ENCODE measurements at regions not wholly inside any gene's neighbourhood (a gene's known extent, or its start where the extent isn't known, plus 50 kb on each side); places are given as distances from the start of the nearest gene placed in this dataset.
"Not testable (repeated sequence)": the region's sequence is repeated elsewhere in the genome, so short reads cannot be mapped to it uniquely, and the experiment has no call there.

DNA sequence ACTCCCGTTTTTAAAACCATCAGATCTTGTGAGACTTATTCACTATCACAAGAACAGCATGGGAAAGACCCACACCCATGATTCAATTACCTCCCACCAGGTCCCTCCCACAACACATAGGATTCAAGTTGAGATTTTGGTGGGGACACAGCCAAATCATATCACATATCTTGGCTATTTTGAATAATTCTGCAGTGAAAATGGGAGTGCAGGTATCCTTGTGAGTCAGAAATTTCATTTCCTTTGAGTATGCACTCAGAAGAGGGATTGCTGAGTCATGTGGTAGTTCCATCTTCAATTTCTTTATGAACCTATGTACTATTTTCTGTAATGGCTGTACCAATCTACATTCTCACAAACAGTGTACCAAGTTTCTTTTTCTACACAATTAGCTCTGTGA, 125.8 kb downstream of the ANKRD7 start:
- Mint-ChIP-seq H3K36me3 (ENCODE audit: insufficient read depth) (no peaks in the 10 kb centered on the region), H3K4me1 (ENCODE audit: low read depth) (no peaks in the 10 kb centered on the region), H3K9me3 (peaks cover 3% of the 10 kb centered on the region), H3K27me3 (ENCODE audit: low read depth) (peaks cover 3% of the 10 kb centered on the region), H3K4me3 (no peak overlapping the region)
- no peak for DNase-seq
- ATAC-seq = peak; percentile 58 to 60

DNA sequence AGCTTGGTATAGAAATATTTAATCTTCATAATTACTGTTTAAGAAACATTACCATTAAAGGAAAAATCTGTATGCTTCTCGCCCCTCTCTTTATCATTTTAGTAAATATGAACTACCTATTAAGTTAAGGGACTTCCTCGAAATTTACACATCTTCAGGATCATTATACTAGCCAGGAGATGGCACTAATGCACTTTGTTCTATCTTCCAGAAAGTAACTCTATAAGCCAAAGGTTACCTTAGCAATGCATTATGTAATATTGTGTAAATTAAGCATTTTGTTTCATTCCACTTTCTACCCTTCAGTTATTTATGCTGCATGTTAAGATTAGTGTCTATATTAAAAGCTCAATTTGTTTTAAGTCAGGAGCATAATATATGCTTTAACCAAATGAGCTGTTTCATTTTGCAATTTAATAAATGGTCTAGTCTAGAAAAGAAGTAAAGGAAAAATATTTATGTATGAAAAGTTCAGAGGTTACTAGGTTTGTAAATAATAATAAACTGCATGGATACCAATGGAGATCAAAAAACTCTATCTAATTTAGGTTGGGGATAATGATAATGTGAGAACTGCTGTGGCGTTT, 128.5 kb downstream of the ANKRD7 start:
- ATAC-seq (no peak), DNase-seq (no peak)
- Mint-ChIP-seq H3K4me1 (ENCODE audit: low read depth) (no peaks in the 10 kb centered on the region), H3K4me3 (no peak overlapping the region), H3K36me3 (ENCODE audit: insufficient read depth) (no peaks in the 10 kb centered on the region), H3K27me3 (ENCODE audit: low read depth) (no peaks in the 10 kb centered on the region), H3K9me3 (peaks cover 3% of the 10 kb centered on the region)

DNA sequence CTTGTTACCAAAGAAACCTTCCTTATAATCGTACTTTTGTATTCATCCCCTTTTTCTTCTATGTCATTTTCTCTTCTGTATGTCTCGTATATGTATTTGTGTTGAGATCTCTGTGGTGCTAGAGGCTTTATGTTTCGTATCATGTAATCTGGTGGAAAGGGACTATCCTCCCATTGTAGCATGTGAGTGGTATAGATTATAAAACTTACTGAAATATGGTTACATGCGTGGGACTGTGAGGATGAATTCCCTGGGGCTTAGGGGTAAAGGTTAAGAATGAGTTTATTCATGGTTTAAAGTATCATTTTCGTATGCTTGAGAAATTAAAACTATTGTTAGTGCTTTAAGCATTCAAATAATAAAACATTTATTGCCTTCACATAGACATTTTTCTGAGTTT, 141.9 kb downstream of the ANKRD7 start:
- H3K9me3 Mint-ChIP-seq = no peaks in the 10 kb centered on the region
- no peaks in the 10 kb centered on the region for H3K36me3 Mint-ChIP-seq (ENCODE audit: insufficient read depth)
- no peaks in the 10 kb centered on the region for H3K4me1 Mint-ChIP-seq (ENCODE audit: low read depth)
- H3K4me3 Mint-ChIP-seq = no peak overlapping the region
- DNase-seq = no peak
- H3K27me3 Mint-ChIP-seq (ENCODE audit: low read depth) = no peaks in the 10 kb centered on the region
- no peak for ATAC-seq

DNA sequence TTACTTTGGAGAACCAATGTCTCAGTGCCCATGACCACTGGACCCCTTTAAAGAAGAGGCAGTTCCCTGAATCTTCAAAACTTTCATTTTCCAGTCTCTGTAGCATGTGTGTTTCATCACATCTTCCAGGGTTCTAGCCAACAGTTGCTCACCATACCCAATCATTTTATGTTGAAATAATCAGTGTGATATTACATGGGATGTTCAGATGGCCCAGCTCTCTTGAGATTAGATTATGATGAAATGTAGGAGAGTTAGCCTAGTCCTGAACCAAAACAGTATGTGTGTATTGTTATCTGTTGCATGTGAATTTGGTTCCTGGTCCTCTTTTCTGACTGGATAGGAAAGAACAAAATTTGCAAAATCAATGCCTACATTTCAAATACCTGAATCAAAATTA, 144.5 kb downstream of the ANKRD7 start:
- no peaks in the 10 kb centered on the region for H3K36me3 Mint-ChIP-seq (ENCODE audit: insufficient read depth)

DNA sequence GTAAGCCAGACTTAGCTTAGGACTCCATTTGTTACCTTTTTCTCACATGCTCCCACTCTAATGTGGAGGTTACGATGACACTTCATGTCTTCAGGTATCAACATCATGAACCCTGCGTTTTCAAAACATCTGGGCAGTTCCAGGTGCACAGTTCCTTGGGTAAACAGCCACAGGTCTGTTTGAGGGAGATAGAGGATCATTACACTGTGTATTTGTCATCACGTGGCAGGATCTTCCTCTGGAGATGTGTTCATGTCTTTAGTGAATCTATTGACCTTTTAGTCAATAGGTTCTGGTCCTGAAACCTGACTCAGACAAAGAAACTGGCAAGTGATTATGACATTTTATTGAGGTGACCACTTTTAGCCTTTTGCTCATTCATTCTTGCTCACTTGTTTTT, 145.5 kb downstream of the ANKRD7 start:
- Mint-ChIP-seq H3K4me3 (no peak overlapping the region), H3K4me1 (ENCODE audit: low read depth) (no peaks in the 10 kb centered on the region), H3K27me3 (ENCODE audit: low read depth) (no peaks in the 10 kb centered on the region), H3K9me3 (no peaks in the 10 kb centered on the region), H3K36me3 (ENCODE audit: insufficient read depth) (no peaks in the 10 kb centered on the region)
- ATAC-seq (no peak), DNase-seq (no peak)

More for the DNA sequence above, 144.5 kb downstream of the ANKRD7 start:
- Mint-ChIP-seq H3K9me3 (no peaks in the 10 kb centered on the region), H3K4me1 (ENCODE audit: low read depth) (no peaks in the 10 kb centered on the region), H3K27me3 (ENCODE audit: low read depth) (no peaks in the 10 kb centered on the region), H3K4me3 (no peak overlapping the region)
- DNase-seq = no peak
- no peak for ATAC-seq

DNA sequence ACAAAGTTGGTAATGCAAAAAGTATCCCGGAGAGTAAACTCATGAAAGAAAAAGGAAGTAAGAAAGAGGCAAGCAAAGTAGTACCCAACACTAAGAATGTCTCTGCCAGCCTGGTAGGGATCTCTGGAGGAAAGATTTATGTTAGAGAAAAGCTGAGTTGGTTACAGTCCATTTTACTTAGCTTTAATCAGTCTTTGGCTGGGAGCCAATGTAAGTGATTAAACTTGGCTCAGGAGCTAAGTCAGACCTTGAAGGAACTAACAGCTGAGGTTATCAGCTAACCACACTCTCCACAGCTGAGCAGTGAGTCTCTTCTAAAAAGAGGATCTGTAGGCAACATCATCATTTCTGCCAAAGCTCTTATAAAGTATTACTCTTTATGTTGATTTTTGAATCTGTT, 148.0 kb downstream of the ANKRD7 start:
- no peaks in the 10 kb centered on the region for H3K9me3 Mint-ChIP-seq
- no peaks in the 10 kb centered on the region for H3K4me1 Mint-ChIP-seq (ENCODE audit: low read depth)
- DNase-seq = no peak
- no peak overlapping the region for H3K4me3 Mint-ChIP-seq
- H3K36me3 Mint-ChIP-seq (ENCODE audit: insufficient read depth) = no peaks in the 10 kb centered on the region
- no peak for ATAC-seq
- no peaks in the 10 kb centered on the region for H3K27me3 Mint-ChIP-seq (ENCODE audit: low read depth)

DNA sequence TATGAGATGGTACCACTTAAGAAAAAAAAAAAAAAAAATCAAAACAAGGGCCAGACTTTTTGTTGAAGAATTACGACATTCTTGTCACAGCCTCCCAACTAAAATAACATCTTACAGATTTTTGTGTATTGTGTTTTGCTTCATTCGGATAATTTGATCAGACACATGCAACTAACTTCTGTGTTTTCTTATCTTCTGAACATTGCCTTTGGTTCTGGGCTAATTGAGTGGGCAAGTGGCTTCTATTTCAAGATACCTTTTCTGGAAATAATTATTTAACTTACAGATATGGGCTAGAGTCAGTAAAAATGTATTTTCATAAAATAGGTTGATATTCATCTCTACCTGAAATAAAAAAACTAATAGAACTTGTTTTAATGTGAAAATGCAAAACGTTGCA, 165.1 kb downstream of the ANKRD7 start:
- Mint-ChIP-seq H3K36me3 (ENCODE audit: insufficient read depth) (no peaks in the 10 kb centered on the region), H3K9me3 (no peaks in the 10 kb centered on the region)
- no peak for ATAC-seq

DNA sequence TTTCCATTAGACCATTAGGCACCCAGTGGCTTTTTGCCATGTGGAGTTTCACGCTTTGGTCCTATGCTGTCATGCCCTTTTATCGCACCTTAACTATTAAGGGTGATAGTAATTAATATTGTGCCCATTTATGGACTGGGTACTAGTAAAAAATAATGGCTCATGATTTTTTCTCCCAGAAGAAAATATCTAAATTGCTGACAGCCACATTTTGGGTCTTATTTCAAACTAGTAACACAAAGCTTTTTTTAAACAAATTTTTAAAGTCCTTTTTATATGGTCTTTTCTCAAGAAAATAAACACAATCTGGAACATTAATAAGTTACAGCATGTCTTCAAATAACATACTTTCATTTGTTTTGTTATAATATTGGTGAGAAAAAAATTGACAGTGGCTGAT, 179.7 kb downstream of the ANKRD7 start:
- Mint-ChIP-seq H3K9me3 (peaks cover 8% of the 10 kb centered on the region), H3K36me3 (ENCODE audit: insufficient read depth) (no peaks in the 10 kb centered on the region), H3K4me3 (no peak overlapping the region), H3K4me1 (ENCODE audit: low read depth) (no peaks in the 10 kb centered on the region), H3K27me3 (ENCODE audit: low read depth) (no peaks in the 10 kb centered on the region)
- no peak for DNase-seq
- ATAC-seq = no peak

More for the DNA sequence above, 165.1 kb downstream of the ANKRD7 start:
- H3K27me3 Mint-ChIP-seq (ENCODE audit: low read depth) = no peaks in the 10 kb centered on the region
- DNase-seq = no peak
- no peak overlapping the region for H3K4me3 Mint-ChIP-seq
- no peaks in the 10 kb centered on the region for H3K4me1 Mint-ChIP-seq (ENCODE audit: low read depth)

DNA sequence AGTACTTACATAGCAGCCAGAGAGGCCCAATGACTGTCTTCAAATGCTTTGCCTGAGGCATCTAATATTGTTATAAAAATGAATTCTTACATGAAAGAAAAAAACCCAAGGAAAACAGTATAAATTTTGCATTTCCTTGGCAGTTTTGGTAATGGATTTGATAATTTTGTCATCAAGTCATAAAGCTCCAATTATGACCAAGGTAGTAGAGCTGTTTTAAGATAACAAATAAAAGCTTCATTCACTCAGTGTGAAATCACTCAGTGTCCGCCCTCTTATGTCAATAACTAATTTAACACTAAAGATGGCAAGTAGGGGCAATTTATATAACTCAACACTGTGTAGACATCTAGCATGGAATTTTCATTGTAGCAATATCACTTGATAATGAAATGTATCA, 193.9 kb downstream of the ANKRD7 start:
- H3K27me3 Mint-ChIP-seq (ENCODE audit: low read depth) = no peaks in the 10 kb centered on the region
- H3K4me3 Mint-ChIP-seq = no peak overlapping the region
- no peak for ATAC-seq
- no peaks in the 10 kb centered on the region for H3K9me3 Mint-ChIP-seq
- H3K4me1 Mint-ChIP-seq (ENCODE audit: low read depth) = no peaks in the 10 kb centered on the region
- no peak for DNase-seq
- H3K36me3 Mint-ChIP-seq (ENCODE audit: insufficient read depth) = no peaks in the 10 kb centered on the region

DNA sequence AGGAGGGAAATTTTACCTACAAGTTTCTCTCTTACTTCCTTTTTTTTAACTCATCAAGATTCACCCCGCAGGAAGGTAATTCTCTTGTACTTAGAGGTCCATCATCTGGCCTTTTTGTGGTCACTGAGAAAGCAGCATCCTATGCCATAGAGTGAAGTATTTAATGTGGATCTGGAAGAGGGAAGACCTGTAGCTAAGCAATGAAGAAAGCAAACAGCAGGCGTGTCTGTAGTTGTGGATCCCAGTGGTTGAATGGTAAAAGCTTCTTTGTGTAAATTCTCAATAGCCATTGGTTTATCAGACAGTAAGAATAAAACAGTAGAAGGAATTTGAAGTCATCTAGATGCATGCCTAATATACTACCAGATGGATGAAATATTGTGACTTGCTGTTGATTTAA, 196.4 kb downstream of the ANKRD7 start:
- H3K9me3 Mint-ChIP-seq = no peaks in the 10 kb centered on the region
- ATAC-seq = no peak
- no peak for DNase-seq
- H3K36me3 Mint-ChIP-seq (ENCODE audit: insufficient read depth) = no peaks in the 10 kb centered on the region
- no peak overlapping the region for H3K4me3 Mint-ChIP-seq
- no peaks in the 10 kb centered on the region for H3K4me1 Mint-ChIP-seq (ENCODE audit: low read depth)
- no peaks in the 10 kb centered on the region for H3K27me3 Mint-ChIP-seq (ENCODE audit: low read depth)

DNA sequence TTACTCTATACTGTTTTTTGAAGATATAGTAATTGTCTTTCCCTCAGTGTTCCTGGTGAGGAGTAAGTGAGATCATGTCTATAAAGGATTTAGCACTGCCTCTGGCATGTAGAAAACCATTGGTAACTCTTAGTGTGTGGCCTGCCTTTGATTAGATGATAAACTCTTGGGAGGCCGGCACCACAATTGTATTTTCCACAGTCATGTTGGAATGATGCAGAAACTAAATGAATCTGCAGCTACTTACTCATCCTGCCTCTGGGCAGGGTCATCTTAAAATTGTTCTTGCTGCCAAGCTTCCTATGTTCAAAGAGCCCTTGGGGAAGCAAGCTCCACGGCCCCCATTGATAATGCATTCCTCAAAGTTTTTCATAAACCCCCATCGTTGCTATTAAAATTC, 204.6 kb downstream of the ANKRD7 start:
- Mint-ChIP-seq H3K4me3 (no peak overlapping the region), H3K9me3 (peaks cover 13% of the 10 kb centered on the region), H3K4me1 (ENCODE audit: low read depth) (no peaks in the 10 kb centered on the region), H3K36me3 (ENCODE audit: insufficient read depth) (no peaks in the 10 kb centered on the region), H3K27me3 (ENCODE audit: low read depth) (no peaks in the 10 kb centered on the region)
- ATAC-seq = no peak
- no peak for DNase-seq

DNA sequence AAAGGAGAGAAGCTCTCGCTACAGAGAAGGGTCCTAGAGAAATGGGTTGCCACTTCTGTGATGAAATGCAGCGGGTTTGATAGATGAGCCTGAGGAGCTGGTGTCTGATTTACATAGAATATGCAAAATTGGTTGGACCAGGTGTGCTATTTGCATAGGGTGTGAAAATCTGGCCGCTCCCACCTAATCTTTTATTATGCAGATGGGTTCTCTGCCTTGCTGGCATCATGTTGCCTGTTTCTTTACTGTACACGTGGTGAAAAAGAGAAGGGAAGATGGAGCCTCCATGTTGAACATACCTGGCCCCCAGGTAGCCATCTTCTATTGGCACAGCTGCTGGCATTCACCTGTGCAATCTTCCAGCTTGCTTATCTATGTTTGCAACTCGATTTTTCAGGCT, 212.2 kb downstream of the ANKRD7 start:
- Mint-ChIP-seq H3K27me3 (ENCODE audit: low read depth) (no peaks in the 10 kb centered on the region), H3K9me3 (peaks cover 17% of the 10 kb centered on the region), H3K4me3 (no peak overlapping the region), H3K4me1 (ENCODE audit: low read depth) (no peaks in the 10 kb centered on the region), H3K36me3 (ENCODE audit: insufficient read depth) (no peaks in the 10 kb centered on the region)
- ATAC-seq = no peak
- DNase-seq = no peak

DNA sequence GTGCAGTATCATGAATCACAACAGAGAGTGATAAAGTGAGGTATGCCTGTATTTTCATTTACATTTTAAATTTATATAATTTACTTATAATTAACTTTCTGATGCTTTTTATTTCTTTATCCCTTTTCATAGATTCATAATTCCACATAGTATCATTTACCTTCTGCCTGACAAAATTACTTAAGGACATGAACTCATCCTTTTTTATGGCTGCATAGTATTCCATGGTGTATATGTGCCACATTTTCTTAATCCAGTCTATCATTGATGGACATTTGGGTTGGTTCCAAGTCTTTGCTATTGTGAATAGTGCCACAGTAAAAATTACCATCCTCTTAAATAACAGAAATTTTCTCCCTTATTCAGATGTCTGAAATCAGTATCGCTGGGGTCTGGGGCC, 224.5 kb downstream of the ANKRD7 start:
- H3K27me3 Mint-ChIP-seq (ENCODE audit: low read depth); H3K36me3 Mint-ChIP-seq (ENCODE audit: insufficient read depth); H3K4me1 Mint-ChIP-seq (ENCODE audit: low read depth); DNase-seq; H3K4me3 Mint-ChIP-seq; H3K9me3 Mint-ChIP-seq; ATAC-seq: not testable (repeated sequence)

DNA sequence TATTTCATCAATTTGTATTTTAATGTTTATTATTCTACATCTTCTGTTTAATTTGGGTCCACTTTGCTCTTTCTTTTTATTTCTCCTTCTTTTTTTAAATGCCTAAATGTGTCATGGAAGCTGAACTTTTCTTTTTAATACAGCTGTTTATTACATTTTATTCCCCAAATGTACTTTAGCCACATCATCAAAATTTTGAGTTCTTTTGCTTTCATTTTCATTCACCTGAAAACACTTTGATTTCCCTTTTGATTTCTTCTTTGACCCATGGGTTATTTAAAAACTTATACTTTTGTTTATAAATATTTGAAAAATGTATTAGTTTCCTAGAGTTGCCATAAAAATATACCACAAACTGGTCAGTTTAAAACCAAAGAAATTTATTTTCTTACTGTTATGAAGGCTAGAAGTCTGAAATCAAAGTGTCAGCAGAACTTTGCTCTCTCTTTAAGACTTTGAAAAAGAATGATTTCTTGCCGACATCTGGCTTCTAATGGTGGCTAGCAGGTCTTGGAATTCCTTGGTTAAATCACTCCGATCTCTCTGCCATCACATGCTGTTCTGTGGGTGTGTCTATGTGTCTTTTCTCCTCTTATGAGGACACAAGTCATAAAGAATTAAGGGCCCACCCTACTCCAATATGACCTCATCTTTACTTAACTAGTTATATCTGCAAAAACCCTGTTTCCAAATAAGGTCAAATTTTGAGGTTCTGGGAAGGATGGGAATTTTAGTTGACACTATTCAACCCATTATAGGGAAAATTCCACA, 225.5 kb downstream of the ANKRD7 start:
- ATAC-seq = no peak
- Mint-ChIP-seq H3K9me3 (peaks cover 10% of the 10 kb centered on the region), H3K27me3 (ENCODE audit: low read depth) (no peaks in the 10 kb centered on the region), H3K4me3 (no peak overlapping the region), H3K4me1 (ENCODE audit: low read depth) (no peaks in the 10 kb centered on the region), H3K36me3 (ENCODE audit: insufficient read depth) (no peaks in the 10 kb centered on the region)
- no peak for DNase-seq

DNA sequence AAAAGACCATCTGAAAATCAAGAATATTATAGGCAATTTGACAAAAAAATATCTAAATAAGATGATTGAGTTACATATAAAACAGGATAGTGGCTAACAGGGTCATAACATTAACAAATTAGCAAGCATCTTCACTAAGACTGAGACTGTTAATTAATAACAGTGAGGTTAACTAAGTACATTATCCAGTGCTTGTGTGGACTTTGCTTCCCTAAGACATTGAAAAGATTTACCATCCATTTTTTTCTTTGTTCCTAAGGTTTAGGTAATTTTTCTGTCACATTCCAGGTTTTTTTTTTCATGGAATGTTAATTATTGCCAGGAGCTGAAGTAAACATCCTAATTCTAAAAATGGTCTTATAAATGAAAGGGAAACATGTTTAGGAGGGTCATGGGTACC, 227.6 kb downstream of the ANKRD7 start:
- Mint-ChIP-seq H3K4me3 (no peak overlapping the region), H3K9me3 (peaks cover 8% of the 10 kb centered on the region), H3K36me3 (ENCODE audit: insufficient read depth) (no peaks in the 10 kb centered on the region), H3K27me3 (ENCODE audit: low read depth) (no peaks in the 10 kb centered on the region), H3K4me1 (ENCODE audit: low read depth) (no peaks in the 10 kb centered on the region)
- ATAC-seq = no peak
- no peak for DNase-seq
